ENCODE measurements at regions not wholly inside any gene's neighbourhood (a gene's known extent, or its start where the extent isn't known, plus 50 kb on each side); places are given as distances from the start of the nearest gene placed in this dataset.

DNA sequence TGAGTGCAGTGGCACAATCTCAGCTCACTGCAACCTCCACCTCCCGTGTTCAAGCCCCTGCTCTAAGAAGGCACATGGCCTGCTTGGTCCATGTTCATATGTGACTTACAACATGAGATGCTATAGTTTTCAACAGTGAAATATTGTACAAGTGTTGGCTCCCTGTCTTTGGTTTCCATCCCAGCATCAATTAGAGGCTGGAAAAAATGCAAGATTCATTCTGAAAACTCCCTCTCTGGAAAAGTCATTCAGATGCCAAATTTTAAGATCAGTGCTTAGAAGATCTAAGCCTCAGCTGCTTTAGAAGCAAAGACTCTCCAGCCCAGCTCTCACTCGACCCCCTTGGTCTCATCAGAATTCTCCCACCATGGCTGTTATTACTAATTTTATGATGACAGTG is 398.9 kb downstream of the KIF16B start:
- no peak overlapping the region for H3K4me3 Mint-ChIP-seq
- H3K27me3 Mint-ChIP-seq (ENCODE audit: low read depth) = no peaks in the 10 kb centered on the region; the same call in 1 of the 2 replicates
- POLR2A ChIA-PET = no interaction called here
- ATAC-seq = no peak
- H3K27ac Mint-ChIP-seq = no peak overlapping the region
- TF ChIP-seq TEAD4 (CRISPR knock-in tag; IDR thresholded peaks at IDR 0.05) (no peak), SMAD3 (CRISPR knock-in tag; IDR thresholded peaks at IDR 0.05; ENCODE audit: borderline replicate concordance) (no peak), JAZF1 (CRISPR knock-in tag; IDR thresholded peaks at IDR 0.05) (no peak), OVOL2 (CRISPR knock-in tag; IDR thresholded peaks at IDR 0.05; ENCODE audit: borderline replicate concordance) (no peak)
- TF ChIP-seq, protein P1, sequence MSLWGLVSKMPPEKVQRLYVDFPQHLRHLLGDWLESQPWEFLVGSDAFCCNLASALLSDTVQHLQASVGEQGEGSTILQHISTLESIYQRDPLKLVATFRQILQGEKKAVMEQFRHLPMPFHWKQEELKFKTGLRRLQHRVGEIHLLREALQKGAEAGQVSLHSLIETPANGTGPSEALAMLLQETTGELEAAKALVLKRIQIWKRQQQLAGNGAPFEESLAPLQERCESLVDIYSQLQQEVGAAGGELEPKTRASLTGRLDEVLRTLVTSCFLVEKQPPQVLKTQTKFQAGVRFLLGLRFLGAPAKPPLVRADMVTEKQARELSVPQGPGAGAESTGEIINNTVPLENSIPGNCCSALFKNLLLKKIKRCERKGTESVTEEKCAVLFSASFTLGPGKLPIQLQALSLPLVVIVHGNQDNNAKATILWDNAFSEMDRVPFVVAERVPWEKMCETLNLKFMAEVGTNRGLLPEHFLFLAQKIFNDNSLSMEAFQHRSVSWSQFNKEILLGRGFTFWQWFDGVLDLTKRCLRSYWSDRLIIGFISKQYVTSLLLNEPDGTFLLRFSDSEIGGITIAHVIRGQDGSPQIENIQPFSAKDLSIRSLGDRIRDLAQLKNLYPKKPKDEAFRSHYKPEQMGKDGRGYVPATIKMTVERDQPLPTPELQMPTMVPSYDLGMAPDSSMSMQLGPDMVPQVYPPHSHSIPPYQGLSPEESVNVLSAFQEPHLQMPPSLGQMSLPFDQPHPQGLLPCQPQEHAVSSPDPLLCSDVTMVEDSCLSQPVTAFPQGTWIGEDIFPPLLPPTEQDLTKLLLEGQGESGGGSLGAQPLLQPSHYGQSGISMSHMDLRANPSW (CRISPR knock-in tag; conservative IDR thresholded peaks at IDR 0.05; ENCODE audit: low read depth) = no peak
- TF ChIP-seq, protein P2, sequence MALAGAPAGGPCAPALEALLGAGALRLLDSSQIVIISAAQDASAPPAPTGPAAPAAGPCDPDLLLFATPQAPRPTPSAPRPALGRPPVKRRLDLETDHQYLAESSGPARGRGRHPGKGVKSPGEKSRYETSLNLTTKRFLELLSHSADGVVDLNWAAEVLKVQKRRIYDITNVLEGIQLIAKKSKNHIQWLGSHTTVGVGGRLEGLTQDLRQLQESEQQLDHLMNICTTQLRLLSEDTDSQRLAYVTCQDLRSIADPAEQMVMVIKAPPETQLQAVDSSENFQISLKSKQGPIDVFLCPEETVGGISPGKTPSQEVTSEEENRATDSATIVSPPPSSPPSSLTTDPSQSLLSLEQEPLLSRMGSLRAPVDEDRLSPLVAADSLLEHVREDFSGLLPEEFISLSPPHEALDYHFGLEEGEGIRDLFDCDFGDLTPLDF (CRISPR knock-in tag; IDR thresholded peaks at IDR 0.05) = no peak
- CTCF ChIA-PET = no interaction called here
- no peaks in the 10 kb centered on the region for H3K36me3 Mint-ChIP-seq
- H3K9me3 Mint-ChIP-seq = peaks cover 12% of the 10 kb centered on the region
- peaks cover 4% of the 10 kb centered on the region; the same call in 1 of the 2 replicates for H3K4me1 Mint-ChIP-seq
- DNase-seq (ENCODE audit: low spot score) = no peak

DNA sequence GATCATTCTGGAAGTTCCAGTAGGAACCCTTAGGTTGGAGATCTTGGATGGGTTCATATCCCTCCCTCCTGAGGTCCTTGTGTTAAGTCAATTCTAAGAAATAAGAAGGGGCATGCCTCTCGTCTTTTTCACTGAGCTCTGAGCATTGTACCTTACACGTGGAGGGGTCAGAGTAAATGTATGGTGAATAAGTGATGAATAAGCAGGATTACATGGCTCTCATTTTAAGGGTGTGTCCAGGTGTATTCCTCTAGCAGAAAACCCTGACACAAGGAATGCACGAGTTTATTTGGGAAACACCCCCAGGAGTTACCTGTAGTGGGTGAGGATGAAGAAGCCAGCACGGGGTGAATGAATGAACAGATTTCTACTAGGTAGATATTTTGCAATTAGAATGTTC is 400.2 kb downstream of the KIF16B start:
- no peaks in the 10 kb centered on the region; the same call in 1 of the 2 replicates for H3K27me3 Mint-ChIP-seq (ENCODE audit: low read depth)
- H3K9me3 Mint-ChIP-seq = peaks cover 16% of the 10 kb centered on the region
- H3K36me3 Mint-ChIP-seq = no peaks in the 10 kb centered on the region
- no peak overlapping the region for H3K4me3 Mint-ChIP-seq
- DNase-seq (ENCODE audit: low spot score) (no peak), ATAC-seq (no peak)
- TF ChIP-seq ZNF138 (CRISPR knock-in tag; conservative IDR thresholded peaks at IDR 0.05) (no peak), ETV6 (CRISPR knock-in tag; IDR thresholded peaks at IDR 0.05) (no peak), ZNF232 (CRISPR knock-in tag; IDR thresholded peaks at IDR 0.05) (no peak), NFE2L1 (CRISPR knock-in tag; IDR thresholded peaks at IDR 0.05) (no peak), CREM (CRISPR knock-in tag; IDR thresholded peaks at IDR 0.05) (no peak), TCF7 (CRISPR knock-in tag; IDR thresholded peaks at IDR 0.05; ENCODE audit: low read depth) (no peak), ZNF263 (CRISPR knock-in tag; IDR thresholded peaks at IDR 0.05; ENCODE audit: low read depth) (no peak), JUN (CRISPR knock-in tag; IDR thresholded peaks at IDR 0.05) (no peak), OVOL2 (CRISPR knock-in tag; IDR thresholded peaks at IDR 0.05; ENCODE audit: borderline replicate concordance) (no peak), FOXP1 (CRISPR knock-in tag; IDR thresholded peaks at IDR 0.05; ENCODE audit: borderline replicate concordance) (no peak), ZNF671 (CRISPR knock-in tag; IDR thresholded peaks at IDR 0.05) (no peak), CREB1 (CRISPR knock-in tag; IDR thresholded peaks at IDR 0.05) (no peak), GRHL2 (CRISPR knock-in tag; IDR thresholded peaks at IDR 0.05; ENCODE audit: insufficient replicate concordance, severe bottlenecking) (no peak)
- TF ChIP-seq, protein P3, sequence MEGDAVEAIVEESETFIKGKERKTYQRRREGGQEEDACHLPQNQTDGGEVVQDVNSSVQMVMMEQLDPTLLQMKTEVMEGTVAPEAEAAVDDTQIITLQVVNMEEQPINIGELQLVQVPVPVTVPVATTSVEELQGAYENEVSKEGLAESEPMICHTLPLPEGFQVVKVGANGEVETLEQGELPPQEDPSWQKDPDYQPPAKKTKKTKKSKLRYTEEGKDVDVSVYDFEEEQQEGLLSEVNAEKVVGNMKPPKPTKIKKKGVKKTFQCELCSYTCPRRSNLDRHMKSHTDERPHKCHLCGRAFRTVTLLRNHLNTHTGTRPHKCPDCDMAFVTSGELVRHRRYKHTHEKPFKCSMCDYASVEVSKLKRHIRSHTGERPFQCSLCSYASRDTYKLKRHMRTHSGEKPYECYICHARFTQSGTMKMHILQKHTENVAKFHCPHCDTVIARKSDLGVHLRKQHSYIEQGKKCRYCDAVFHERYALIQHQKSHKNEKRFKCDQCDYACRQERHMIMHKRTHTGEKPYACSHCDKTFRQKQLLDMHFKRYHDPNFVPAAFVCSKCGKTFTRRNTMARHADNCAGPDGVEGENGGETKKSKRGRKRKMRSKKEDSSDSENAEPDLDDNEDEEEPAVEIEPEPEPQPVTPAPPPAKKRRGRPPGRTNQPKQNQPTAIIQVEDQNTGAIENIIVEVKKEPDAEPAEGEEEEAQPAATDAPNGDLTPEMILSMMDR (IDR thresholded peaks at IDR 0.05) = no peak
- TF ChIP-seq, protein P4, sequence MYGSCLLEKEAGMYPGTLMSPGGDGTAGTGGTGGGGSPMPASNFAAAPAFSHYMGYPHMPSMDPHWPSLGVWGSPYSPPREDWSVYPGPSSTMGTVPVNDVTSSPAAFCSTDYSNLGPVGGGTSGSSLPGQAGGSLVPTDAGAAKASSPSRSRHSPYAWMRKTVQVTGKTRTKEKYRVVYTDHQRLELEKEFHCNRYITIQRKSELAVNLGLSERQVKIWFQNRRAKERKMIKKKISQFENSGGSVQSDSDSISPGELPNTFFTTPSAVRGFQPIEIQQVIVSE (CRISPR knock-in tag; IDR thresholded peaks at IDR 0.05; ENCODE audit: borderline replicate concordance) = no peak
- TF ChIP-seq, protein P5, sequence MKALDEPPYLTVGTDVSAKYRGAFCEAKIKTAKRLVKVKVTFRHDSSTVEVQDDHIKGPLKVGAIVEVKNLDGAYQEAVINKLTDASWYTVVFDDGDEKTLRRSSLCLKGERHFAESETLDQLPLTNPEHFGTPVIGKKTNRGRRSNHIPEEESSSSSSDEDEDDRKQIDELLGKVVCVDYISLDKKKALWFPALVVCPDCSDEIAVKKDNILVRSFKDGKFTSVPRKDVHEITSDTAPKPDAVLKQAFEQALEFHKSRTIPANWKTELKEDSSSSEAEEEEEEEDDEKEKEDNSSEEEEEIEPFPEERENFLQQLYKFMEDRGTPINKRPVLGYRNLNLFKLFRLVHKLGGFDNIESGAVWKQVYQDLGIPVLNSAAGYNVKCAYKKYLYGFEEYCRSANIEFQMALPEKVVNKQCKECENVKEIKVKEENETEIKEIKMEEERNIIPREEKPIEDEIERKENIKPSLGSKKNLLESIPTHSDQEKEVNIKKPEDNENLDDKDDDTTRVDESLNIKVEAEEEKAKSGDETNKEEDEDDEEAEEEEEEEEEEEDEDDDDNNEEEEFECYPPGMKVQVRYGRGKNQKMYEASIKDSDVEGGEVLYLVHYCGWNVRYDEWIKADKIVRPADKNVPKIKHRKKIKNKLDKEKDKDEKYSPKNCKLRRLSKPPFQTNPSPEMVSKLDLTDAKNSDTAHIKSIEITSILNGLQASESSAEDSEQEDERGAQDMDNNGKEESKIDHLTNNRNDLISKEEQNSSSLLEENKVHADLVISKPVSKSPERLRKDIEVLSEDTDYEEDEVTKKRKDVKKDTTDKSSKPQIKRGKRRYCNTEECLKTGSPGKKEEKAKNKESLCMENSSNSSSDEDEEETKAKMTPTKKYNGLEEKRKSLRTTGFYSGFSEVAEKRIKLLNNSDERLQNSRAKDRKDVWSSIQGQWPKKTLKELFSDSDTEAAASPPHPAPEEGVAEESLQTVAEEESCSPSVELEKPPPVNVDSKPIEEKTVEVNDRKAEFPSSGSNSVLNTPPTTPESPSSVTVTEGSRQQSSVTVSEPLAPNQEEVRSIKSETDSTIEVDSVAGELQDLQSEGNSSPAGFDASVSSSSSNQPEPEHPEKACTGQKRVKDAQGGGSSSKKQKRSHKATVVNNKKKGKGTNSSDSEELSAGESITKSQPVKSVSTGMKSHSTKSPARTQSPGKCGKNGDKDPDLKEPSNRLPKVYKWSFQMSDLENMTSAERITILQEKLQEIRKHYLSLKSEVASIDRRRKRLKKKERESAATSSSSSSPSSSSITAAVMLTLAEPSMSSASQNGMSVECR (CRISPR knock-in tag; IDR thresholded peaks at IDR 0.05; ENCODE audit: borderline replicate concordance) = no peak
- TF ChIP-seq, protein P6, sequence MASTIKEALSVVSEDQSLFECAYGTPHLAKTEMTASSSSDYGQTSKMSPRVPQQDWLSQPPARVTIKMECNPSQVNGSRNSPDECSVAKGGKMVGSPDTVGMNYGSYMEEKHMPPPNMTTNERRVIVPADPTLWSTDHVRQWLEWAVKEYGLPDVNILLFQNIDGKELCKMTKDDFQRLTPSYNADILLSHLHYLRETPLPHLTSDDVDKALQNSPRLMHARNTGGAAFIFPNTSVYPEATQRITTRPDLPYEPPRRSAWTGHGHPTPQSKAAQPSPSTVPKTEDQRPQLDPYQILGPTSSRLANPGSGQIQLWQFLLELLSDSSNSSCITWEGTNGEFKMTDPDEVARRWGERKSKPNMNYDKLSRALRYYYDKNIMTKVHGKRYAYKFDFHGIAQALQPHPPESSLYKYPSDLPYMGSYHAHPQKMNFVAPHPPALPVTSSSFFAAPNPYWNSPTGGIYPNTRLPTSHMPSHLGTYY (CRISPR knock-in tag; IDR thresholded peaks at IDR 0.05) = no peak
- H3K27ac Mint-ChIP-seq = no peak overlapping the region
- CTCF ChIA-PET = no interaction called here
- H3K4me1 Mint-ChIP-seq = peaks cover 4% of the 10 kb centered on the region; the same call in 1 of the 2 replicates
- POLR2A ChIA-PET = no interaction called here
